NCI-H1694 treated with DMSO at 0.1 percent for 48 hours (cell line): ENCODE measurements at regions not wholly inside any gene's neighbourhood (a gene's known extent, or its start where the extent isn't known, plus 50 kb on each side); places are given as distances from the start of the nearest gene placed in this dataset.
"Not testable (repeated sequence)": the region's sequence is repeated elsewhere in the genome, so short reads cannot be mapped to it uniquely, and the experiment has no call there.

Experiments
- DNase-seq: peaks from one replicate; lab custom pipeline; 2025; lab: John Stamatoyannopoulos, UW

DNA sequence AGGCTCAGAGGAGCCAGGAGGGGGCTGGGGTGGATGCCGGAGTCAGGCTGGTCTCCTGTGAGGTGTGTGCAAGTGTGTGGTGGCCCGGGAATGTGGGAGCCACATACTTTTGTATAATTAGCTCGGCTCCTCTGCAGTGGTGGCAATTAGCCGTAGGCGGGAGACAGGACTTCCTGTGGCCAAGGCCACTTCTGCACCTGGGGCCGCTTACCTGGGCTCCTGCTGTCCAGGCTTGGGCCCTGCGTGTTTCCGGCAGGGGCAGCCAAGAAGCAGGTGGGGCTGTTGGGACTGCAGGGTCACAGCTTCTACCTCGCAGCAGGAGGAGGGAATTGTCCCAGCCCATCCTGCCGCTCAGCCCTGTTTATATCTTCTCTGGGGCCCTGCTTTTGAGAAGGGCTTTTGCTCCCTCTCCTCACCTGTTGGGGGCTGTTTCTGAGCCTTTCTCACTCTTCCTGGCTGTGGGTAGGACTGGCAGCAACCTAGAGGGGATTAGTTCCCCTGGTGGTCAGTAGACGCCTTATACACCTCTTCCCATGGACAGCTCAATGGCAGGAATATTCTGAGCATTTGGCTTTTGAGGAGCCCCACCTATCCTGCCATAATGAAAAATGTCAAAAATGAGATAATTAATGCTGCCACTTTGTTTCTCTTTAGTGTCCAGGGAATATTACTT, 145.4 kb upstream of the PITX1 start:
- no peak for DNase-seq

DNA sequence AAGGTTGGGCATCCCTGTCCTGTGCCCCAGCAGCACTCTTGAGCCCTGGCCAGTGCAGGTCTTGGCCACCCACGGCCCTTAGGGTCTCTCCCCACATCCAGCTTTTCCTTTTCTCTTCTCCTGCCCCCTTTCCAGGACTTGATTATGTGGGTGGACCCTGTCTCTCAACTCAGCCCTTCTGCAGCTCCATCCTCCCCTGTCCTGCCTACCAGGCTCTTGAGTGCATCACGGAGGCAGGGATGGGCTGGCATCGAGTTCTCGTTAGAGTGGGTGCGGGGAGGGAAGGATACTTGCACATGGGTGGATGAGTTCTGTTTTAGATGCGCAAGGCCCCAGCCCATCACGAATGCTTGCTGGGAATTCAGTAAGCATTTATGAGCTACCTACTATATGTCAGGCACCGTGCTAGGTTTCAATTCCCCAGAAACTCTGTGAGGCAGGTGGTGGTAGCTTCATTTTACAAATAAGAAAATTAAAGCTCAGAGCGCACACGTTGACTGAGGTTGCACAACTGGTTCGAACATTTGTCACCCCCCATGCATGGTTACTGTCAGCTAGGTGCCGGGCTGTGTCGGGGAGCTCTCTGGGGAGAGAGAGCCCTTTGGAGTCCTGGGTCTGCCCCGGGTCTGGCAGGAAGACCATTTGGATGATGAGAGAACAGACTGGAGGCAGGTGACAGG, 144.6 kb upstream of the PITX1 start:
- DNase-seq: no peak

GRCh38 chr5:135177591-135177990, 143.6 kb upstream of the PITX1 start:
- DNase-seq: no peak

DNA sequence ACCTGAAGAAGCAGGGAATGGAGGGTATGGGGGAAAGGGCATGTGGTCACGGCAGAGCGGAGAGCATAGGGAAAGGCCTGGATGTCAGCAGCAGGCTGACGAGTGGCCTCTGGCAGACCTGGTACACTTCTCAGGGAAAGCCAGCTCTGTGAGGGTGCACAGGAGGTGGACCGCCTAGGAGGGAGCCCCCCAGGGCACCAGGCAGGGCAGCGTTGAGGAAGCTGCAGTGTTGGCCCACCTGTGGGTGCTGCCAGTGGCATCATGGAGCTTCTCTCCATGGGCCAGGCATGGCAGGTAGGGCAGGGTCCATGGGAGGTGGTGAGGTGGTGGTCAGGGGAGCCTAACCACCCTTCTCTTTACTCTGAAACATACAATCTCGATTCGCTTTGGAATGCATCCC, 143.0 kb upstream of the PITX1 start:
- DNase-seq: no peak

- DNase-seq: no peak
Measured at GRCh38 chr5:135174315-135175096, 140.5 kb upstream of the PITX1 start.

GRCh38 chr5:135173662-135174290, 139.7 kb upstream of the PITX1 start:
- no peak for DNase-seq

GRCh38 chr5:135172718-135173117, 138.7 kb upstream of the PITX1 start:
- DNase-seq: no peak

DNA sequence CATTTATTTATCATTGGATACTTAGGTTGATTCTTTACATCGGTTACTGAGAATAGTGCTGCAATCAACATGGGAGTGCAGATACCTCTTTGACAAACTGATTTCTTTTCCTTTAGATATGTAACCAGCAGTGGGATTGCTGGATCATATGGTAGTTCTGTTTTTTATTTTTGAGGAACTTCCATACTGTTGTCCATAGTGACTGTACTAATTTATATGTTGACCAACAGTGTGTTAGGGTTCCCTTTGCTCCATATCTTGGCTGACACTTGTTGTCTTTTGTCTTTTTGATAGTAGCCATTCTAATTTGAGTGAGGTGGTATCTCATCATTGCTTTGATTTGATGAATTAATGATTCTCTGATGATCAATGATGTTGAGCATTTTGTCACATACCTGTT, 137.3 kb upstream of the PITX1 start:
- DNase-seq: no peak

GRCh38 chr5:135170500-135170899, 136.5 kb upstream of the PITX1 start:
- no peak for DNase-seq

GRCh38 chr5:135169753-135170152, 135.7 kb upstream of the PITX1 start:
- DNase-seq: no peak

DNA sequence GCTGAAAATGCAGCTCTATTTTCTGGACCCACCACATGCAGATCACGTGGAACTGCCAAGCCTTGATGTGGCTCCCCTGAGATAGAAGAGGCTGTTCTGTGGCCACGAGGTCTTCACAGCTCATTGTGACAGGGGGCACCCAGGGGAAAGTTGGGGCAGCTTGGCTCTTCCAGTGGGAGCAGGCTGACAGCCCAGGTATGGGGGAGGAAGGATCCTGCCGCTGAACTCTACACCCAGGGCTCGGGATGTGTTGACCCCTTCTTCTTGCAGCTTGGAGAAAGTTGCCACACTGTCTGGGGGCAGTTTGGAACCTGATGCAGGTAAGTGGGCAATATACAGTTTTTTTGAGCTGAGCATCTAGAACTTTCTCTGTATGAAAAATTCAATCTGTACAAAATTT, 133.6 kb upstream of the PITX1 start:
- DNase-seq: no peak

- DNase-seq: not testable (repeated sequence)
Measured at GRCh38 chr5:135164873-135165614, 131.0 kb upstream of the PITX1 start.

DNA sequence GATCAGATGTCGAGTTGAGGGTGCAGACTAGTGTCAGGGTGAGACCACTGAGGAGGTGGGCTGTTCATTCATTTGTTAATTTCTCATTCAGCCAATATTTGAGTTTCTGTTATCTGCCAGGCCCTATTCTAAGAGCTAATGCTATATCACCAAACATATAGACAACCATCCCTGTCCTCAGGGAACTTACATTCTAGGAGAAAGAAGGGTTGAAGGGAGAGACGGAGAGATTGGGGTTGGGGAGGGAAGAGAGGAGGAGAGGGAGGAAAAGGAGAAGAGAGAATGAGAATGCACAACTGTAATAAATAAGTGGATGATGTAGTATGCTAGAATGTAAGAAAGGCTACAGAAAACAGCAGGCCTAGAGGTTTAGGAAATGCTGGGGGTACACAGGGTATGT, 129.9 kb upstream of the PITX1 start:
- DNase-seq: no peak

DNA sequence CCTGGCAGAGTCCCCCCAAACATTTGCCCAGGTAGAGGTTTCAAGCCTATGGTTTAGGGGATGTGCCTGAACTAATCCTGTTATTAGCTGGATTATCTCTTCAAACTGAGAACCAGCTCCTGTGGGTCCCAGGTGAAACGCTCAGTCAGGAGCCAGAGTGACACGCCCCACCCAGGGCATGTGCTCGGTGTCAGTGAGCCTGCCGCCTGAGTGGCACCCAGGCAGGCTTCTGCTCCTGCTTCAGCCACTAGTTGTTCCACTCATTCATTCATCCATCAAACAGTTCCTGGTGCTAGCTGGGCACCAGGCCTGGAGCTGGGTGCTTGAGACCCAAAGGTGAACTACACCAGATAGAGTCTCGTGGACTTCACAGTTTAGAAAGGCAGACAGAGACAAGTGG, 129.4 kb upstream of the PITX1 start:
- no peak for DNase-seq

GRCh38 chr5:135162661-135163265, 128.7 kb upstream of the PITX1 start:
- DNase-seq: no peak

DNA sequence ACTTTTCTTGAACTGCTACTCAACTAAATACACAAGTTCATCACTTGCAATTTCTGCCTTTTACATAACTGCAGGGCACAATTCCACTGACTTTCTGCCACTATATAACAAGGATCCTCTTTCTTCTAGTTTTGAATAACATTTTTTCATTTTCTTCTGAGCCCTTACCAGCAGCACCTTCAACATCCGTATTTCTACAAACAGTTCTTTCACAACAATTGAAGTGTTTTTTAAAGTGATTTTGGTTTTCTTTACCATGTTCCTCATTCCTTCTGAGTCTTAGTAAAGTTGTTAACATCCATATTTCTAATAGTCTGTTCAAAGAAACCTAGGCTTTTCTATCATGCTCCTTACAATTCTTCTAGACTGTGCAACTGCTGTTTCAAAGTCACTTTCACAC, 127.2 kb upstream of the PITX1 start:
- DNase-seq: no peak

DNA sequence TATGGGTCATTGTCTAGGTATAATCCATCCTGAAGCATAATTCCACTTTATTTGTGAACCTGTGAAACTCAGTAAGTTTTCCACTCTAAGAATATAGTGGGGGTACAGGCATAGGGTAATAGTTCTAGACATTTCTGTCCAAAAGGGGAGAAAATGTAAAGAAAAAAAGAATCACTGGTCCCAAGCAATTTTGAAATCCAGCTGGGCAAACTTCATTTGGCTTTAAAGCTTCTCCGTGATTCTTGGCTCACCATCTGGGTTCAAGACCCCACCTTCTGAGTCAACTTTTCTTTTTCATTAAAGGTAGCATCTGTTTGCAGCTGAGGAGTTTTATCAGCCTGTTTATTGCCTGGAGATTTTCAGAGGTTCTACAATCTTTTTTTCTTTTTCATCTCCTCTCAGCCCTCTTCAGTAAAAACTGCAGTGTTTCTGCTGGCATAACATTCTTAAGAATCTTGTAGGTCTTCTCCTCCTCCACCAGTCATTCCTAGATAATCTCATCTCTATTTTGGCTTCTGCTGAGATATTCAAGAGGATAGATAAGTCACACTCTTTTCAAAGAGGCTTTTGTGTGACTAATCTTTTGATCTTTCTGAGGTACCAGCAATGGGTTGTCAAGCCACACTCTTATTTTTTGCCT, 126.1 kb upstream of the PITX1 start:
- DNase-seq: no peak

DNA sequence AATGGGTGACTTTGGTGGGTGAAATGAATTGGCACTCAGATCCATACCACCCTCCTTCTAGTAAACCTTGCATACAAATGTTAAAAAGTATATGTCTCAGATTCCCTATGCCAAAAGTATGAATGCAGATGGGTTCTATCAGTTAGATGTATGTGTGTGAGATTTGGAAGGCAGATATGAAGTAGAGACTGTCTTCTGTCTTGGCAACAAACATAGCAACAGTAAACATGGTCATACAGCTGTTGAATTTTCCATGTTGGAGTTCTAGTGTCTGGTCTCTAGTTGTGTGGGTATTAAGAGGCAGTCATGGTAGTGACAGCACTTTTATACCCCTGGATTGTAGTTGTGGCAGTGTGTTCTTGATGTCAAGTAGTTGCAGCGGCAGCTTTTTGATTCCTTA, 125.6 kb upstream of the PITX1 start:
- no peak for DNase-seq

DNA sequence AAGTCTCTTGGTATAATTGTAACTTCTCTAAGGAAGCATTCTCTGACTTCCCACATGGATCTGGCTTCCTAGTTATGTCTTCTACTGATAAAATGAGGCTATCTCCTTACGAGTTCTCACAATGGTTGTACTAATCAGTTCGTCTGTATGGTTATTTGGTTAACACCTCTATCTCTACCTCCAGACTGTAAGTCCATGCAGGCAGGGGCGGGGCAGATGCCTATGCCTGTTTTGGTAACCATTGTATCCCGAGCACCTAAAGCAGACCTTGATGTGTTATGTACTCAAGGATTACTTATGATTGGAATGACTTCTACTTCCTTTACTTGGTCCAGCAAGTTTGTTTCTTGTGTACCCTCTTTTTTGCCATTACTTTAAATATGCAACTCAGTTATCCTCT, 125.0 kb upstream of the PITX1 start:
- DNase-seq: no peak

DNA sequence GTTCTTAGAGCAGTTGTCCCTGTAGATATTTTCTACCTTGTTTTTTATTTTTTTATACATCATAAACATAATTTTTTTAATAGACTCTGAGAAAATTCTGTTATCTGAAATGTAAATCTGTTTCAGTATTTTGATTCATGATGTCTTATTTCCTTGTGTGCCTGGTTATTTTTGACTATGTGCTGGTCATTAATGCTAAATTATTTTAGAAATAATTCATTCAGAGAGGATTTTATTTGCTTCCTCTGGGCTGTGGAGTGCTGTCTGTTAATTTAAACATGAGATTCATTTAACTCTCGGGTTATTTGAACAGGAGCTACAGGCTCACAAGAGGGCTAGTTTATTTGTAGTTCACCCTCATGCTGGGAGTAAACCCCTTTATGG, 124.3 kb upstream of the PITX1 start:
- DNase-seq: no peak
